Smooth muscle cell (in vitro differentiated cells): ENCODE measurements at regions not wholly inside any gene's neighbourhood (a gene's known extent, or its start where the extent isn't known, plus 50 kb on each side); places are given as distances from the start of the nearest gene placed in this dataset.

Source experiments
- DNase-seq: peaks from one replicate; lab custom pipeline; 2025; ENCODE audit not compliant: unreplicated experiment; lab: John Stamatoyannopoulos, UW
- H2AFZ ChIP-seq: fragments of 200-600 bp; sonication (generic); 2 replicates; pipeline ENCODE4 v1.6.0; 2016; ENCODE audit warnings: antibody characterized with exemption, low read depth, mild to moderate bottlenecking
- H3F3A ChIP-seq: fragments of 200-600 bp; sonication (generic); 2 replicates; pipeline ENCODE4 v1.6.0; 2017; ENCODE audit warnings: antibody characterized with exemption, low read depth
- H3K27ac ChIP-seq: fragments of 200-600 bp; sonication (generic); 2 replicates; pipeline ENCODE4 v1.5.1; 2016; ENCODE audit warnings: low read depth, mild to moderate bottlenecking
- H3K27me3 ChIP-seq: fragments of 200-600 bp; sonication (generic); 2 replicates; pipeline ENCODE4 v1.6.1; 2016; ENCODE audit warnings: low read depth, mild to moderate bottlenecking
- H3K36me3 ChIP-seq: fragments of 200-600 bp; sonication (generic); 2 replicates; pipeline ENCODE4 v1.5.1; 2016; ENCODE audit warnings: low read depth
- H3K4me1 ChIP-seq: fragments of 200-600 bp; sonication (generic); 2 replicates; pipeline ENCODE4 v1.5.1; 2016; ENCODE audit warnings: low read depth
- H3K4me2 ChIP-seq: fragments of 200-600 bp; sonication (generic); 2 replicates; pipeline ENCODE4 v1.6.0; 2016; ENCODE audit warnings: mild to moderate bottlenecking
- H3K4me3 ChIP-seq: fragments of 200-600 bp; sonication (generic); 2 replicates; pipeline ENCODE4 v1.5.1; 2016; ENCODE audit warnings: mild to moderate bottlenecking
- H3K79me2 ChIP-seq: fragments of 200-600 bp; sonication (generic); 2 replicates; pipeline ENCODE4 v1.6.0; 2016; ENCODE audit warnings: low read depth, mild to moderate bottlenecking
- H3K9ac ChIP-seq: fragments of 200-600 bp; sonication (generic); 2 replicates; pipeline ENCODE4 v1.6.0; 2016; ENCODE audit warnings: low read depth
- H3K9me3 ChIP-seq: fragments of 200-600 bp; sonication (generic); replicated peaks from 2 replicates; pipeline ENCODE4 v1.5.1; 2016; ENCODE audit warnings: low read depth
- H4K20me1 ChIP-seq: fragments of 200-600 bp; sonication (generic); 2 replicates; pipeline ENCODE4 v1.6.0; 2016; ENCODE audit warnings: low read depth
- WGBS: methylation state at CpG from one replicate; pipeline ENCODE4 v1.1.7; 2016; ENCODE audit warnings: low lambda C conversion rate; 5-methylcytosine and 5-hydroxymethylcytosine counted together
- TF ChIP-seq, protein P1 (sequence below): fragments of 200-600 bp; sonication (generic); IDR thresholded peaks from 2 replicates; pipeline ENCODE4 v1.5.1; 2017; ENCODE audit warnings: borderline replicate concordance, mild to moderate bottlenecking, antibody characterized with exemption; ENCODE audit not compliant: insufficient read depth, poor library complexity, severe bottlenecking

DNA sequence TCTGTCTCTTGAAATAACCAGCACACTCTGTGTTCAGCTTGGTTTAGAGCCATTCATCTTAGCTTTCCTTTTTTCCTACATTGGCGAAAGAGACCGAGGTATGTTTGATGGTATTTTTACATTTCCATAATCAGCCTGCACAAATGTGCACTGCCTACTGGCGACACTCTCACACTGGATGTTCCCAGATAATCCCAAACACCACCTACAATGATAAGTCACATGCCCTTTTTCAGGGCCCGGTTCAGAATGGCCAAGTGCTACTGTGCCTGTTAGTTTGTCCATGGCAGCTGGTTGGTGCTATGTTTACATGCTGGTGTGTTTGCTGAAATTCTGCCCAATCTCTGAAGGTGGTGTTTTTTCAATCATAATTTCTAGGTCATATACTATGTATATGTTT is 80.8 kb upstream of the NR3C2 start:
- H3F3A ChIP-seq, result no peaks in the 10 kb centered on the region
- no peak overlapping the region for H3K27ac ChIP-seq
- no peak for DNase-seq
- no peak overlapping the region for H2AFZ ChIP-seq
- no peaks in the 10 kb centered on the region for H3K27me3 ChIP-seq
- TF ChIP-seq, protein P1, sequence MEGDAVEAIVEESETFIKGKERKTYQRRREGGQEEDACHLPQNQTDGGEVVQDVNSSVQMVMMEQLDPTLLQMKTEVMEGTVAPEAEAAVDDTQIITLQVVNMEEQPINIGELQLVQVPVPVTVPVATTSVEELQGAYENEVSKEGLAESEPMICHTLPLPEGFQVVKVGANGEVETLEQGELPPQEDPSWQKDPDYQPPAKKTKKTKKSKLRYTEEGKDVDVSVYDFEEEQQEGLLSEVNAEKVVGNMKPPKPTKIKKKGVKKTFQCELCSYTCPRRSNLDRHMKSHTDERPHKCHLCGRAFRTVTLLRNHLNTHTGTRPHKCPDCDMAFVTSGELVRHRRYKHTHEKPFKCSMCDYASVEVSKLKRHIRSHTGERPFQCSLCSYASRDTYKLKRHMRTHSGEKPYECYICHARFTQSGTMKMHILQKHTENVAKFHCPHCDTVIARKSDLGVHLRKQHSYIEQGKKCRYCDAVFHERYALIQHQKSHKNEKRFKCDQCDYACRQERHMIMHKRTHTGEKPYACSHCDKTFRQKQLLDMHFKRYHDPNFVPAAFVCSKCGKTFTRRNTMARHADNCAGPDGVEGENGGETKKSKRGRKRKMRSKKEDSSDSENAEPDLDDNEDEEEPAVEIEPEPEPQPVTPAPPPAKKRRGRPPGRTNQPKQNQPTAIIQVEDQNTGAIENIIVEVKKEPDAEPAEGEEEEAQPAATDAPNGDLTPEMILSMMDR, result no peak
- H3K4me2 ChIP-seq, result no peak overlapping the region
- H3K4me1 ChIP-seq, result no peaks in the 10 kb centered on the region
- H3K4me3 ChIP-seq, result no peak overlapping the region
- 93% methylated on average over 4 of the region's 4 CpGs for WGBS
- no peak overlapping the region for H3K9ac ChIP-seq
- H4K20me1 ChIP-seq, result no peaks in the 10 kb centered on the region
- H3K36me3 ChIP-seq, result no peaks in the 10 kb centered on the region
- no peaks in the 10 kb centered on the region for H3K9me3 ChIP-seq
- no peaks in the 10 kb centered on the region for H3K79me2 ChIP-seq

DNA sequence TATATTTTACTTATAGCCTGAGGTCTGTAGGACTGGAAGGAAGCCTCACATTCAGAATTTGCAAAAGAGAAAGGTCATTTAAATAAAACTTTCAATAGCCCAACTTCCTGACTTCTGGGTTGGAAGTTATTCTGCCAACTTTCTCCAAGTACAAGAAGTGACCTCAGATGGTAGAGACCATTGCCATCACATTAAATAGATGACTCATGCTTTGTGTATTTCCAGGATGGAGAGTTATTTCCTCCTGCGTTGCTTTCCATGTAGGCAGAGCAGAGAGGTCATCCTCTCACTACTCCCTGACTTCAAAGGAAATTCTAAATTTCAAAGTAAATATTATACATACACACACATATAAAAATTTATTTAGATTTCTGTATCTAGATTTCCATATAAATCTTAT is 73.0 kb upstream of the NR3C2 start:
- H4K20me1 ChIP-seq, result no peaks in the 10 kb centered on the region

DNA sequence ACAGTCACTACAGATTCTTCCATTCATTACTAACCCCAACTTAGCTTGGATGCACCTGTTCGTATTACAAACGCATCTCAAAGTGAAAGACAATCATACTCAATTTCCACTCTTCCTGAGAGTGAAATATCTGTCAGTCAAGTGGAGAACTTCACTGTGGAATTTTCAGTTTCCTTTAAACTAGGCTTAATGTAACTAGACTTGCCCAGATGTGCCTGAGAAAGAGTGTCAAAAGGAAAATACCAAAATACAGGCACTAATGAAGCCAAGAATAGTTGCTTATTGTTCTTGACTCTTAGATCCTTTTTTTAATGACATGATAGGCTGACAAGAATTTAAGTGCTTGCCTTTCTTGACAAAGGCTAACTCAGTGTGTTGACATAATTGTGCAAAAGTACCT is 72.4 kb upstream of the NR3C2 start:
- Histone ChIP-seq H3K27ac (no peak overlapping the region), H3K27me3 (no peaks in the 10 kb centered on the region), H3K4me2 (no peak overlapping the region), H2AFZ (no peak overlapping the region), H3K4me1 (no peaks in the 10 kb centered on the region), H3K36me3 (no peaks in the 10 kb centered on the region), H3K79me2 (no peaks in the 10 kb centered on the region), H4K20me1 (no peaks in the 10 kb centered on the region), H3F3A (no peaks in the 10 kb centered on the region), H3K9ac (no peak overlapping the region), H3K4me3 (no peak overlapping the region), H3K9me3 (no peaks in the 10 kb centered on the region)
- TF ChIP-seq, protein P1, result no peak
- WGBS, result 88% methylated on average over 2 of the region's 2 CpGs
- no peak for DNase-seq

More for the DNA sequence above, 73.0 kb upstream of the NR3C2 start:
- Histone ChIP-seq H3K4me2 (no peak overlapping the region), H3K27ac (no peak overlapping the region), H3F3A (no peaks in the 10 kb centered on the region), H2AFZ (no peak overlapping the region), H3K9ac (no peak overlapping the region), H3K9me3 (no peaks in the 10 kb centered on the region), H3K4me1 (no peaks in the 10 kb centered on the region), H3K4me3 (no peak overlapping the region), H3K27me3 (no peaks in the 10 kb centered on the region), H3K79me2 (no peaks in the 10 kb centered on the region), H3K36me3 (no peaks in the 10 kb centered on the region)
- TF ChIP-seq, protein P1, result no peak
- WGBS, result 50% methylated on average over 1 of the region's 1 CpG
- no peak for DNase-seq

DNA sequence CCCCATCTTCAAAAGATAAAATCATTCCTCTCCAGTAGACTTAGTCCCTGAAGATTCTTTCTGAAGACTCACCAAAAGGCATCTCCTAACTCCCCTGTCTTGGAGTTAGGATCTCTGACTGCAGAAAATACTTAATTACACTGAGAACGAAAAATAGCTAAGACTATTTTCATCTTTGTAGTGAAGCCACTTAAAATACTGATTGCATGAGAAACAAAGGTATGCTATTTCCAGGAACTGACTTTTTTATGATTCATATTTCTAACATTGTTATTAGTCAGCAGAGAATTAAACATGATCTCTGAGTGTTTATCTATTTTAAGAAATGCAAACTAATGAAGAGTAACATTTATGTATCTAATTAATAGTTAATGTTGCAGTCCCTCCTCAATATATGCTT is 71.8 kb upstream of the NR3C2 start:
- H3K27me3 ChIP-seq, result no peaks in the 10 kb centered on the region
- H3K4me1 ChIP-seq, result no peaks in the 10 kb centered on the region
- H3K4me2 ChIP-seq, result no peak overlapping the region
- no peaks in the 10 kb centered on the region for H3K9me3 ChIP-seq
- no peak for DNase-seq
- H3K27ac ChIP-seq, result no peak overlapping the region
- no peaks in the 10 kb centered on the region for H3K36me3 ChIP-seq
- H3F3A ChIP-seq, result no peaks in the 10 kb centered on the region
- TF ChIP-seq, protein P1, result no peak
- H3K9ac ChIP-seq, result no peak overlapping the region
- H3K79me2 ChIP-seq, result no peaks in the 10 kb centered on the region
- no peak overlapping the region for H3K4me3 ChIP-seq
- no peak overlapping the region for H2AFZ ChIP-seq
- 73% methylated on average over 1 of the region's 1 CpG for WGBS
- H4K20me1 ChIP-seq, result no peaks in the 10 kb centered on the region
